Osteoblast (primary cell): ENCODE measurements at regions not wholly inside any gene's neighbourhood (a gene's known extent, or its start where the extent isn't known, plus 50 kb on each side); places are given as distances from the start of the nearest gene placed in this dataset.

ENCODE experiments used
- DNase-seq: peaks from one replicate; pipeline ENCODE4 v3.0.0; 2011; ENCODE audit warnings: low spot score, mixed read lengths; ENCODE audit not compliant: insufficient read length; ENCODE audit errors: missing footprints
- H2AFZ ChIP-seq: 2 replicates; pipeline ENCODE4 v1.6.0; 2011; ENCODE audit warnings: mild to moderate bottlenecking, low read length
- H3K27ac ChIP-seq: 2 replicates; pipeline ENCODE4 v1.5.1; 2011; ENCODE audit warnings: mild to moderate bottlenecking, low read depth, low read length, moderate library complexity
- H3K27me3 ChIP-seq: 2 replicates; pipeline ENCODE4 v1.6.0; 2012; ENCODE audit warnings: mild to moderate bottlenecking, control low read depth, inconsistent platforms, low read length, moderate library complexity; ENCODE audit not compliant: insufficient read depth
- H3K36me3 ChIP-seq: 2 replicates; pipeline ENCODE4 v1.5.1; 2011; ENCODE audit warnings: mild to moderate bottlenecking, low read length, control low read depth, moderate library complexity; ENCODE audit not compliant: insufficient read depth
- H3K4me1 ChIP-seq: 2 replicates; pipeline ENCODE4 v1.5.1; 2011; ENCODE audit warnings: mild to moderate bottlenecking, low read length, control low read depth, moderate library complexity; ENCODE audit not compliant: insufficient read depth
- H3K4me2 ChIP-seq: 2 replicates; pipeline ENCODE4 v1.6.0; 2011; ENCODE audit warnings: mild to moderate bottlenecking, low read length; ENCODE audit not compliant: insufficient read depth
- H3K4me3 ChIP-seq: fragments of 200-600 bp; sonication (generic); 3 replicates; pipeline ENCODE4 v1.5.1; 2012; ENCODE audit warnings: mild to moderate bottlenecking, low read length, inconsistent platforms; ENCODE audit not compliant: insufficient read depth
- H3K79me2 ChIP-seq: 2 replicates; pipeline ENCODE4 v1.6.0; 2012; ENCODE audit warnings: mild to moderate bottlenecking, low read length, control low read depth, inconsistent platforms; ENCODE audit not compliant: insufficient read depth
- H3K9me3 ChIP-seq: 2 replicates; pipeline ENCODE4 v1.5.1; 2011; ENCODE audit warnings: low read depth, low read length, control low read depth
- H4K20me1 ChIP-seq: 2 replicates; pipeline ENCODE4 v1.6.0; 2012; ENCODE audit warnings: mild to moderate bottlenecking, low read length, control low read depth; ENCODE audit not compliant: insufficient read depth
- CTCF ChIP-seq: IDR thresholded peaks from 2 replicates; pipeline ENCODE4 v1.5.1; 2011; ENCODE audit warnings: mild to moderate bottlenecking, low read depth, low read length, moderate library complexity; ENCODE audit errors: extremely low read depth

GRCh38 chrX:2589186-2590020, 88.6 kb upstream of the DHRSX start:
- no peak overlapping the region for H2AFZ ChIP-seq
- DNase-seq = no peak
- no peak for TF ChIP-seq CTCF
- H3K79me2 ChIP-seq = no peaks in the 10 kb centered on the region
- no peaks in the 10 kb centered on the region for H3K9me3 ChIP-seq
- no peak overlapping the region for H3K4me3 ChIP-seq
- peaks cover 18% of the 10 kb centered on the region for H3K27me3 ChIP-seq
- no peaks in the 10 kb centered on the region for H3K4me1 ChIP-seq
- H3K36me3 ChIP-seq = no peaks in the 10 kb centered on the region
- no peak overlapping the region for H3K27ac ChIP-seq
- H3K4me2 ChIP-seq = no peak overlapping the region
- peaks cover 20% of the 10 kb centered on the region for H4K20me1 ChIP-seq

- peaks cover 22% of the 10 kb centered on the region for H3K27me3 ChIP-seq
- H2AFZ ChIP-seq = no peak overlapping the region
- H4K20me1 ChIP-seq = peaks cover 15% of the 10 kb centered on the region
- H3K79me2 ChIP-seq = no peaks in the 10 kb centered on the region
- no peak overlapping the region for H3K27ac ChIP-seq
- no peaks in the 10 kb centered on the region for H3K36me3 ChIP-seq
- no peak for DNase-seq
- TF ChIP-seq CTCF = no peak
- H3K4me2 ChIP-seq = no peak overlapping the region
- no peaks in the 10 kb centered on the region for H3K9me3 ChIP-seq
- H3K4me1 ChIP-seq = no peaks in the 10 kb centered on the region
- H3K4me3 ChIP-seq = no peak overlapping the region
Observed at GRCh38 chrX:2588049-2588448, 87.3 kb upstream of the DHRSX start.

- Histone ChIP-seq H3K27me3 (peaks cover 31% of the 10 kb centered on the region), H3K4me1 (no peaks in the 10 kb centered on the region), H3K4me3 (no peak overlapping the region), H2AFZ (no peak overlapping the region), H3K9me3 (no peaks in the 10 kb centered on the region), H3K27ac (no peak overlapping the region), H3K79me2 (no peaks in the 10 kb centered on the region), H3K36me3 (no peaks in the 10 kb centered on the region), H3K4me2 (no peak overlapping the region), H4K20me1 (peaks cover 10% of the 10 kb centered on the region)
- no peak for TF ChIP-seq CTCF
- no peak for DNase-seq
Observed at GRCh38 chrX:2587146-2587545, 86.4 kb upstream of the DHRSX start.

GRCh38 chrX:2585158-2585470, 84.3 kb upstream of the DHRSX start:
- no peaks in the 10 kb centered on the region for H3K4me1 ChIP-seq
- no peaks in the 10 kb centered on the region for H3K79me2 ChIP-seq
- H2AFZ ChIP-seq = no peak overlapping the region
- no peak overlapping the region for H3K27ac ChIP-seq
- H3K4me2 ChIP-seq = no peak overlapping the region
- TF ChIP-seq CTCF = no peak
- peaks cover 41% of the 10 kb centered on the region for H3K27me3 ChIP-seq
- H4K20me1 ChIP-seq = peaks cover 10% of the 10 kb centered on the region
- no peak overlapping the region for H3K4me3 ChIP-seq
- DNase-seq = peak; percentile 83
- no peaks in the 10 kb centered on the region for H3K9me3 ChIP-seq
- H3K36me3 ChIP-seq = no peaks in the 10 kb centered on the region
